ENCODE measurements at regions not wholly inside any gene's neighbourhood (a gene's known extent, or its start where the extent isn't known, plus 50 kb on each side); places are given as distances from the start of the nearest gene placed in this dataset.
A peak's percentile ranks its signal among the peaks of the same experiment; 100 is the strongest.

- Mint-ChIP-seq H3K27ac (no peak overlapping the region), H3K9me3 (peaks cover 2% of the 10 kb centered on the region; the same call in 2 of the 3 replicates), H3K4me1 (peaks cover 2% of the 10 kb centered on the region), H3K4me3 (no peak overlapping the region), H3K27me3 (ENCODE audit: insufficient read depth, low read depth, poor library complexity) (peaks cover 1% of the 10 kb centered on the region), H3K36me3 (ENCODE audit: low read depth) (no peaks in the 10 kb centered on the region)
- H3K27me3 ChIP-seq (ENCODE audit: insufficient read depth), result no peaks in the 10 kb centered on the region
- no peaks in the 10 kb centered on the region for H3K36me3 ChIP-seq (ENCODE audit: insufficient read depth)
- ATAC-seq (no peak), DNase-seq (ENCODE audit: low spot score) (no peak)
- TF ChIP-seq ZNF114 (CRISPR knock-in tag; IDR thresholded peaks at IDR 0.05), result no peak
- TF ChIP-seq ZNF462 (CRISPR knock-in tag; IDR thresholded peaks at IDR 0.05), result no peak
- no peak for TF ChIP-seq JUNB (IDR thresholded peaks at IDR 0.05; ENCODE audit: unreplicated experiment)
- no peak for TF ChIP-seq EZH2 (IDR thresholded peaks at IDR 0.05; ENCODE audit: low read depth, unreplicated experiment)
- TF ChIP-seq ETS1 (IDR thresholded peaks at IDR 0.05), result no peak
- no peak for TF ChIP-seq NANOG (IDR thresholded peaks at IDR 0.05; ENCODE audit: borderline replicate concordance)
- no peak for TF ChIP-seq POLR2AphosphoS5 (IDR thresholded peaks at IDR 0.05; ENCODE audit: low read depth)
- no peak for TF ChIP-seq REST (IDR thresholded peaks at IDR 0.05; ENCODE audit: unreplicated experiment)
- TF ChIP-seq STAT1 (IDR thresholded peaks at IDR 0.05; ENCODE audit: unreplicated experiment), result no peak
- no peak for TF ChIP-seq ZNF331 (CRISPR knock-in tag; IDR thresholded peaks at IDR 0.05; ENCODE audit: low read depth)
- TF ChIP-seq EZH2phosphoT487 (IDR thresholded peaks at IDR 0.05; ENCODE audit: unreplicated experiment), result no peak
- TF ChIP-seq CTCF (conservative IDR thresholded peaks at IDR 0.05; ENCODE audit: low read depth in 2 of 2), result no peak
- TF ChIP-seq CREB1 (CRISPR knock-in tag; IDR thresholded peaks at IDR 0.05; ENCODE audit: low read depth), result no peak
- H3F3A ChIP-seq (replicated peaks; ENCODE audit: low read depth), result no peaks in the 10 kb centered on the region
- H4K20me1 ChIP-seq (replicated peaks; ENCODE audit: insufficient read depth), result no peaks in the 10 kb centered on the region
- H3K4me1 ChIP-seq (ENCODE audit: insufficient read depth), result no peaks in the 10 kb centered on the region
- H3K4me2 ChIP-seq, result no peak overlapping the region
- no peaks in the 10 kb centered on the region for H3K79me2 ChIP-seq (replicated peaks; ENCODE audit: insufficient read depth)
- 0 out of 2 replicates have a peak overlapping the region, but pooled peaks have one; percentile 35 for H2AFZ ChIP-seq
- no peaks in the 10 kb centered on the region for H3K9me2 ChIP-seq (ENCODE audit: insufficient read depth)
- H3K27ac ChIP-seq (ENCODE audit: low read depth), result no peak overlapping the region
- no peak overlapping the region for H3K4me3 ChIP-seq
Observed at GRCh38 chr10:6674291-6674690, 94.2 kb upstream of the PRKCQ start.
